GM21447 (cell line): ENCODE measurements at regions not wholly inside any gene's neighbourhood (a gene's known extent, or its start where the extent isn't known, plus 50 kb on each side); places are given as distances from the start of the nearest gene placed in this dataset.
"Not testable (repeated sequence)": the region's sequence is repeated elsewhere in the genome, so short reads cannot be mapped to it uniquely, and the experiment has no call there.

Experiments
- ATAC-seq: cut with Tn5 transposase; IDR thresholded peaks from one replicate; pipeline ENCODE4 v1.9.1; 2021; ENCODE audit not compliant: unreplicated experiment

GRCh38 chr9:117936185-117937130 lies 232.3 kb downstream of the TLR4 start:
- ATAC-seq: peak; percentile 87

- no peak for ATAC-seq
Measured at GRCh38 chr9:117938086-117938485, 233.9 kb downstream of the TLR4 start.

GRCh38 chr9:117938896-117939295 lies 234.7 kb downstream of the TLR4 start:
- no peak for ATAC-seq

- ATAC-seq: not testable (repeated sequence)
Measured at GRCh38 chr9:117944750-117945149, 240.5 kb downstream of the TLR4 start.

- ATAC-seq: no peak
Measured at GRCh38 chr9:117945286-117945685, 241.1 kb downstream of the TLR4 start.

GRCh38 chr9:117951127-117951526 lies 246.9 kb downstream of the TLR4 start:
- ATAC-seq: no peak

- no peak for ATAC-seq
Measured at GRCh38 chr9:117952581-117952980, 248.4 kb downstream of the TLR4 start.

GRCh38 chr9:117957267-117957666 lies 253.1 kb downstream of the TLR4 start:
- no peak for ATAC-seq

- ATAC-seq: no peak
Measured at GRCh38 chr9:117958726-117959125, 254.5 kb downstream of the TLR4 start.

- no peak for ATAC-seq
Measured at GRCh38 chr9:117963493-117964090, 259.4 kb downstream of the TLR4 start.

GRCh38 chr9:117970276-117971050 lies 266.3 kb downstream of the TLR4 start:
- ATAC-seq: no peak

- no peak for ATAC-seq
Measured at GRCh38 chr9:117974108-117974507, 269.9 kb downstream of the TLR4 start.

GRCh38 chr9:117979914-117980313 lies 275.7 kb downstream of the TLR4 start:
- ATAC-seq: no peak

- ATAC-seq: no peak
Measured at GRCh38 chr9:117987945-117988344, 283.7 kb downstream of the TLR4 start.

- ATAC-seq: no peak
Measured at GRCh38 chr9:117992006-117992405, 287.8 kb downstream of the TLR4 start.

GRCh38 chr9:118000581-118000980 lies 296.4 kb downstream of the TLR4 start:
- no peak for ATAC-seq

GRCh38 chr9:118003240-118003639 lies 299.0 kb downstream of the TLR4 start:
- ATAC-seq: no peak

GRCh38 chr9:118008246-118008645 lies 304.0 kb downstream of the TLR4 start:
- no peak for ATAC-seq

GRCh38 chr9:118009614-118010013 lies 305.4 kb downstream of the TLR4 start:
- ATAC-seq: no peak

- ATAC-seq: no peak
Measured at GRCh38 chr9:118017607-118018122, 313.5 kb downstream of the TLR4 start.

GRCh38 chr9:118023644-118024043 lies 319.4 kb downstream of the TLR4 start:
- no peak for ATAC-seq
